Activated CD8-positive, alpha-beta T cell treated with anti-CD3 and anti-CD28 coated beads, Interleukin-2, amount 10 ng/mL, durations not matched to agents 7 days and 5 days (primary cell): ENCODE measurements at regions not wholly inside any gene's neighbourhood (a gene's known extent, or its start where the extent isn't known, plus 50 kb on each side); places are given as distances from the start of the nearest gene placed in this dataset.

Experiments used
- ATAC-seq: fragments of 150-1000 bp; cut with Tn5 transposase; one replicate; pipeline ENCODE4 v1.10.0; 2021; ENCODE audit warnings: moderate library complexity
- CTCF ChIA-PET: fragments of 350-600 bp; sonication (Branson Sonifier 250); formaldehyde crosslinking; loops from one replicate; lab custom pipeline; 2021; ENCODE audit warnings: antibody characterized with exemption; lab: Charles Lee
- POLR2A ChIA-PET: fragments of 350-600 bp; sonication (Branson Sonifier 250); formaldehyde crosslinking; loops from one replicate; lab custom pipeline; 2021; ENCODE audit warnings: antibody characterized with exemption; lab: Charles Lee
- DNase-seq: peaks from one replicate; pipeline ENCODE4 v3.0.0-alpha.2; 2020
- H3K27ac Mint-ChIP-seq: one replicate; pipeline ENCODE4 v1.8.0; 2021; ENCODE audit warnings: mild to moderate bottlenecking, mixed read lengths
- H3K27me3 Mint-ChIP-seq: one replicate; pipeline ENCODE4 v1.8.0; 2021; ENCODE audit warnings: low read depth, mixed read lengths
- H3K36me3 Mint-ChIP-seq: one replicate; pipeline ENCODE4 v1.8.0; 2021; ENCODE audit warnings: low read depth, mixed read lengths
- H3K4me1 Mint-ChIP-seq: one replicate; pipeline ENCODE4 v1.8.0; 2021; ENCODE audit warnings: low read depth, mixed read lengths
- H3K4me3 Mint-ChIP-seq: one replicate; pipeline ENCODE4 v1.8.0; 2021; ENCODE audit warnings: mild to moderate bottlenecking, mixed read lengths
- H3K9me3 Mint-ChIP-seq: one replicate; pipeline ENCODE4 v1.8.0; 2022; ENCODE audit warnings: mixed read lengths; ENCODE audit not compliant: insufficient read depth

- H3K4me1 Mint-ChIP-seq = no peaks in the 10 kb centered on the region
- no peak overlapping the region for H3K4me3 Mint-ChIP-seq
- no peaks in the 10 kb centered on the region for H3K9me3 Mint-ChIP-seq
- H3K27me3 Mint-ChIP-seq = no peaks in the 10 kb centered on the region
- DNase-seq = no peak
- ChIA-PET CTCF (no interaction called here), POLR2A (no interaction called here)
- no peak overlapping the region for H3K27ac Mint-ChIP-seq
- no peak for ATAC-seq
- no peaks in the 10 kb centered on the region for H3K36me3 Mint-ChIP-seq
Measured at GRCh38 chr12:77745624-77746023, 85.1 kb upstream of the NAV3 start.

GRCh38 chr12:77742631-77743030 lies 88.1 kb upstream of the NAV3 start:
- ChIA-PET CTCF (no interaction called here), POLR2A (no interaction called here)
- Mint-ChIP-seq H3K4me3 (no peak overlapping the region), H3K4me1 (no peaks in the 10 kb centered on the region), H3K27me3 (no peaks in the 10 kb centered on the region), H3K27ac (no peak overlapping the region), H3K36me3 (no peaks in the 10 kb centered on the region), H3K9me3 (no peaks in the 10 kb centered on the region)
- no peak for ATAC-seq
- no peak for DNase-seq

GRCh38 chr12:77741974-77742517 lies 88.6 kb upstream of the NAV3 start:
- Mint-ChIP-seq H3K27me3 (no peaks in the 10 kb centered on the region), H3K27ac (no peak overlapping the region), H3K9me3 (no peaks in the 10 kb centered on the region), H3K4me1 (no peaks in the 10 kb centered on the region), H3K36me3 (no peaks in the 10 kb centered on the region), H3K4me3 (no peak overlapping the region)
- POLR2A ChIA-PET = no interaction called here
- no peak for ATAC-seq
- CTCF ChIA-PET = no interaction called here
- DNase-seq = no peak

GRCh38 chr12:77736219-77736965 lies 94.3 kb upstream of the NAV3 start:
- no peak overlapping the region for H3K4me3 Mint-ChIP-seq
- ATAC-seq (no peak), DNase-seq (no peak)
- no peaks in the 10 kb centered on the region for H3K27me3 Mint-ChIP-seq
- POLR2A ChIA-PET = no interaction called here
- H3K9me3 Mint-ChIP-seq = peaks cover 3% of the 10 kb centered on the region
- CTCF ChIA-PET = no interaction called here
- no peaks in the 10 kb centered on the region for H3K4me1 Mint-ChIP-seq
- H3K36me3 Mint-ChIP-seq = no peaks in the 10 kb centered on the region
- no peak overlapping the region for H3K27ac Mint-ChIP-seq

- Mint-ChIP-seq H3K27me3 (no peaks in the 10 kb centered on the region), H3K36me3 (no peaks in the 10 kb centered on the region), H3K27ac (no peak overlapping the region), H3K4me3 (no peak overlapping the region), H3K9me3 (peaks cover 3% of the 10 kb centered on the region), H3K4me1 (no peaks in the 10 kb centered on the region)
- ATAC-seq (no peak), DNase-seq (no peak)
- ChIA-PET CTCF (no interaction called here), POLR2A (no interaction called here)
Measured at GRCh38 chr12:77734214-77734883, 96.3 kb upstream of the NAV3 start.

GRCh38 chr12:77728018-77728417 lies 102.7 kb upstream of the NAV3 start:
- DNase-seq = no peak
- CTCF ChIA-PET = no interaction called here
- H3K27me3 Mint-ChIP-seq = no peaks in the 10 kb centered on the region

GRCh38 chr12:77727442-77728001 lies 103.2 kb upstream of the NAV3 start:
- Mint-ChIP-seq H3K9me3 (peaks cover 19% of the 10 kb centered on the region), H3K27ac (no peak overlapping the region), H3K36me3 (no peaks in the 10 kb centered on the region), H3K27me3 (no peaks in the 10 kb centered on the region), H3K4me3 (no peak overlapping the region), H3K4me1 (no peaks in the 10 kb centered on the region)
- CTCF ChIA-PET = no interaction called here
- ATAC-seq = no peak
- DNase-seq = no peak
- POLR2A ChIA-PET = no interaction called here

More at GRCh38 chr12:77728018-77728417, 102.7 kb upstream of the NAV3 start:
- no peaks in the 10 kb centered on the region for H3K4me1 Mint-ChIP-seq
- ATAC-seq = no peak
- POLR2A ChIA-PET = no interaction called here
- no peaks in the 10 kb centered on the region for H3K36me3 Mint-ChIP-seq
- H3K27ac Mint-ChIP-seq = no peak overlapping the region
- H3K9me3 Mint-ChIP-seq = peaks cover 19% of the 10 kb centered on the region
- no peak overlapping the region for H3K4me3 Mint-ChIP-seq

GRCh38 chr12:77725611-77726010 lies 105.1 kb upstream of the NAV3 start:
- no peak overlapping the region for H3K27ac Mint-ChIP-seq
- CTCF ChIA-PET = no interaction called here
- no peaks in the 10 kb centered on the region for H3K27me3 Mint-ChIP-seq
- peaks cover 19% of the 10 kb centered on the region for H3K9me3 Mint-ChIP-seq
- DNase-seq (no peak), ATAC-seq (no peak)
- no peaks in the 10 kb centered on the region for H3K36me3 Mint-ChIP-seq
- POLR2A ChIA-PET = no interaction called here
- H3K4me3 Mint-ChIP-seq = no peak overlapping the region
- no peaks in the 10 kb centered on the region for H3K4me1 Mint-ChIP-seq

GRCh38 chr12:77724367-77724957 lies 106.2 kb upstream of the NAV3 start:
- ChIA-PET CTCF (no interaction called here), POLR2A (no interaction called here)
- DNase-seq (no peak), ATAC-seq (no peak)
- Mint-ChIP-seq H3K36me3 (no peaks in the 10 kb centered on the region), H3K27ac (no peak overlapping the region), H3K9me3 (peaks cover 19% of the 10 kb centered on the region), H3K27me3 (no peaks in the 10 kb centered on the region), H3K4me3 (no peak overlapping the region), H3K4me1 (no peaks in the 10 kb centered on the region)

GRCh38 chr12:77723308-77723707 lies 107.4 kb upstream of the NAV3 start:
- no peak overlapping the region for H3K4me3 Mint-ChIP-seq
- DNase-seq = no peak
- ChIA-PET POLR2A (no interaction called here), CTCF (no interaction called here)
- no peak for ATAC-seq
- no peaks in the 10 kb centered on the region for H3K4me1 Mint-ChIP-seq
- H3K27me3 Mint-ChIP-seq = no peaks in the 10 kb centered on the region
- H3K27ac Mint-ChIP-seq = no peak overlapping the region
- H3K36me3 Mint-ChIP-seq = no peaks in the 10 kb centered on the region
- H3K9me3 Mint-ChIP-seq = peaks cover 19% of the 10 kb centered on the region

GRCh38 chr12:77722536-77722935 lies 108.2 kb upstream of the NAV3 start:
- ChIA-PET CTCF (no interaction called here), POLR2A (no interaction called here)
- Mint-ChIP-seq H3K4me3 (no peak overlapping the region), H3K27me3 (no peaks in the 10 kb centered on the region), H3K36me3 (no peaks in the 10 kb centered on the region), H3K9me3 (peaks cover 17% of the 10 kb centered on the region), H3K4me1 (no peaks in the 10 kb centered on the region), H3K27ac (no peak overlapping the region)
- ATAC-seq (no peak), DNase-seq (no peak)

GRCh38 chr12:77720258-77720657 lies 110.4 kb upstream of the NAV3 start:
- Mint-ChIP-seq H3K36me3 (no peaks in the 10 kb centered on the region), H3K27me3 (no peaks in the 10 kb centered on the region), H3K4me1 (no peaks in the 10 kb centered on the region), H3K9me3 (peaks cover 4% of the 10 kb centered on the region), H3K4me3 (no peak overlapping the region), H3K27ac (no peak overlapping the region)
- DNase-seq (no peak), ATAC-seq (no peak)
- POLR2A ChIA-PET = no interaction called here
- CTCF ChIA-PET = no interaction called here
